HCT116 (cell line): ENCODE measurements at regions not wholly inside any gene's neighbourhood (a gene's known extent, or its start where the extent isn't known, plus 50 kb on each side); places are given as distances from the start of the nearest gene placed in this dataset.

Source experiments
- ATAC-seq: fragments of 200-7000 bp; cut with Tn5 transposase; 2 replicates; pipeline ENCODE4 v1.9.1; 2020; ENCODE audit warnings: mild to moderate bottlenecking, moderate library complexity
- BruUV-seq: library from RNA; stranded (reverse); fragments of 400-500 nt; replicated peaks from 2 replicates; lab custom pipeline; 2021; lab: Mats Ljungman, UMichigan
- CTCF ChIA-PET: fragments of 300-600 bp; sonication (Branson Sonifier 250); formaldehyde crosslinking; loops from one replicate; lab custom pipeline; 2021; ENCODE audit warnings: antibody characterized with exemption; lab: Charles Lee
- POLR2A ChIA-PET: fragments of 300-600, 350-600 bp; sonication (Branson Sonifier 250); formaldehyde crosslinking; loops from one replicate; lab custom pipeline; 2021; ENCODE audit warnings: antibody characterized with exemption; lab: Charles Lee
- RAD21 ChIA-PET, 2 experiments: fragments of 300-600 bp; sonication (Branson Sonifier 250); formaldehyde crosslinking; loops; one replicate each; lab custom pipeline; 2023; ENCODE audit warnings: low total read pairs in 2 of 2; ENCODE audit not compliant: uncharacterized antibody in 2 of 2, unreplicated experiment in 2 of 2, low non-redundant PET in 1 of 2; lab: Charles Lee
- DNase-seq: peaks from one replicate; pipeline ENCODE4 v3.0.0-alpha.2; 2010; ENCODE audit warnings: low read depth, low spot score
- H2AFZ ChIP-seq: fragments of 200-600 bp; shearing (Covaris generic), sonication (generic); 2 replicates; pipeline ENCODE4 v1.6.1; 2017; ENCODE audit warnings: low read depth, mixed run types, mixed read lengths, antibody characterized with exemption, low read length; ENCODE audit not compliant: poor library complexity, severe bottlenecking
- H3K27ac ChIP-seq: 2 replicates; pipeline ENCODE4 v1.5.1; 2012; ENCODE audit warnings: low read depth, low read length
- H3K27me3 ChIP-seq: fragments of 200-600 bp; sonication (generic); 2 replicates; pipeline ENCODE4 v1.6.1; 2016; ENCODE audit warnings: mixed run types, low read length, mixed read lengths; ENCODE audit not compliant: insufficient read depth
- H3K36me3 ChIP-seq, 2 experiments: fragments of 200-500 bp in 1 of 2; fragments of 200-600 bp in 1 of 2; sonication (Bioruptor generic) in 1 of 2; sonication (generic) in 1 of 2; 2 replicates each; pipeline versions ENCODE4 v1.5.1 to v1.6.1; 2014 to 2016; ENCODE audit warnings: low read length in 2 of 2, inconsistent platforms in 1 of 2, mixed read lengths in 1 of 2, mixed run types in 1 of 2; ENCODE audit not compliant: insufficient read depth in 2 of 2, control insufficient read depth in 1 of 2
- H3K4me1 ChIP-seq, 2 experiments: fragments of 200-600 bp in 1 of 2; sonication (generic) in 1 of 2; 2 replicates each; pipeline versions ENCODE4 v1.5.1 to v1.6.1; 2012 to 2017; ENCODE audit warnings: low read length in 2 of 2, inconsistent platforms in 1 of 2, mild to moderate bottlenecking in 1 of 2, mixed read lengths in 1 of 2, mixed run types in 1 of 2, moderate library complexity in 1 of 2; ENCODE audit not compliant: insufficient read depth in 2 of 2, control insufficient read depth in 1 of 2
- H3K4me2 ChIP-seq: fragments of 200-600 bp; sonication (generic); 2 replicates; pipeline ENCODE4 v1.6.1; 2017; ENCODE audit warnings: mixed run types, low read length, mixed read lengths
- H3K4me3 ChIP-seq, 2 experiments: fragments of 200-600 bp in 1 of 2; sonication (generic) in 1 of 2; replicated peaks in 1 of 2; 2 replicates each; pipeline ENCODE4 v1.5.1; 2011 to 2016; ENCODE audit warnings: low read length in 2 of 2, control low read depth in 1 of 2, low read depth in 1 of 2, mild to moderate bottlenecking in 1 of 2, mixed read lengths in 1 of 2, mixed run types in 1 of 2
- H3K79me2 ChIP-seq: fragments of 200-600 bp; sonication (generic); 2 replicates; pipeline ENCODE4 v1.6.1; 2017; ENCODE audit warnings: mild to moderate bottlenecking, mixed run types, low read length, moderate library complexity, mixed read lengths; ENCODE audit not compliant: insufficient read depth
- H3K9ac ChIP-seq: fragments of 200-600 bp; sonication (generic); 2 replicates; pipeline ENCODE4 v1.6.1; 2016; ENCODE audit warnings: low read length, mixed read lengths
- H3K9me2 ChIP-seq: fragments of 200-600 bp; sonication (generic), shearing (Covaris generic); 2 replicates; pipeline ENCODE4 v1.6.1; 2017; ENCODE audit warnings: mixed run types, mild to moderate bottlenecking, moderate library complexity; ENCODE audit not compliant: insufficient read depth
- H3K9me3 ChIP-seq, 2 experiments: fragments of 200-500 bp in 1 of 2; fragments of 200-600 bp in 1 of 2; sonication (Bioruptor generic) in 1 of 2; sonication (generic) in 1 of 2; 2 replicates each; pipeline ENCODE4 v1.6.1; 2014 to 2017; ENCODE audit warnings: low read length in 2 of 2, mixed read lengths in 2 of 2, inconsistent platforms in 1 of 2, low read depth in 1 of 2, mild to moderate bottlenecking in 1 of 2, mixed run types in 1 of 2, moderate library complexity in 1 of 2; ENCODE audit not compliant: control insufficient read depth in 1 of 2, insufficient read depth in 1 of 2
- H4K20me1 ChIP-seq: fragments of 200-600 bp; sonication (generic), shearing (Covaris generic); 2 replicates; pipeline ENCODE4 v1.6.1; 2017; ENCODE audit warnings: mixed run types, mild to moderate bottlenecking, moderate library complexity; ENCODE audit not compliant: insufficient read depth
- ATF3 ChIP-seq: IDR thresholded peaks from 2 replicates; pipeline ENCODE4 v1.6.1; 2012
- CBX3 ChIP-seq: IDR thresholded peaks from 2 replicates; pipeline ENCODE4 v1.6.1; 2012; ENCODE audit warnings: low read depth
- CEBPB ChIP-seq: IDR thresholded peaks from 2 replicates; pipeline ENCODE4 v1.6.1; 2012; ENCODE audit warnings: low read depth
- EGR1 ChIP-seq: IDR thresholded peaks from 2 replicates; pipeline ENCODE4 v1.6.1; 2012; ENCODE audit warnings: low read depth
- EZH2phosphoT487 ChIP-seq: fragments of 200-600 bp; IDR thresholded peaks from 2 replicates; pipeline ENCODE4 v1.6.1; 2018; ENCODE audit warnings: antibody characterized with exemption, borderline replicate concordance
- POLR2A ChIP-seq: IDR thresholded peaks from 2 replicates; pipeline ENCODE4 v1.7.0; 2011; ENCODE audit warnings: borderline replicate concordance; ENCODE audit not compliant: insufficient read depth, insufficient read length; ENCODE audit errors: extremely low read depth
- POLR2AphosphoS5 ChIP-seq: IDR thresholded peaks from 2 replicates; pipeline ENCODE4 v1.6.1; 2011; ENCODE audit warnings: mild to moderate bottlenecking, low read depth, low read length, moderate library complexity
- SIN3A ChIP-seq: IDR thresholded peaks from 2 replicates; pipeline ENCODE4 v1.6.1; 2012; ENCODE audit warnings: low read depth
- TCF7L2 ChIP-seq: IDR thresholded peaks from 2 replicates; pipeline ENCODE4 v1.7.0; 2011; ENCODE audit warnings: borderline replicate concordance, inconsistent platforms; ENCODE audit not compliant: insufficient read depth, insufficient read length; ENCODE audit errors: extremely low read depth
- YY1 ChIP-seq: IDR thresholded peaks from 2 replicates; pipeline ENCODE4 v1.6.1; 2011; ENCODE audit warnings: low read length, low read depth, moderate library complexity, mild to moderate bottlenecking; ENCODE audit not compliant: insufficient replicate concordance; ENCODE audit errors: extremely low read depth
- ZNF274 ChIP-seq: fragments of 200-500 bp; sonication (Bioruptor generic); IDR thresholded peaks from 2 replicates; pipeline ENCODE4 v1.6.1; 2014; ENCODE audit warnings: mild to moderate bottlenecking, low read depth, low read length, inconsistent platforms
- intact Hi-C: fragments of 100-400 bp; cut with micrococcal nuclease; formaldehyde crosslinking; loops from 2 replicates; pipeline ENCODE4 v1.10.0; 2022
- TF ChIP-seq, protein P1 (sequence below): IDR thresholded peaks from 2 replicates; pipeline ENCODE4 v1.6.1; 2012; ENCODE audit warnings: low read depth
- TF ChIP-seq, protein P2 (sequence below): IDR thresholded peaks from 2 replicates; pipeline ENCODE4 v1.6.1; 2011; ENCODE audit warnings: mild to moderate bottlenecking, low read length, moderate library complexity; ENCODE audit not compliant: insufficient replicate concordance; ENCODE audit errors: extremely low read depth

- no peaks in the 10 kb centered on the region for H4K20me1 ChIP-seq
- H2AFZ ChIP-seq, result no peak overlapping the region
- H3K4me1 ChIP-seq, result no peaks in the 10 kb centered on the region
- RAD21 ChIA-PET, result no interaction called here
- DNase-seq, result no peak
- H3K9me2 ChIP-seq, result no peaks in the 10 kb centered on the region
- no peaks in the 10 kb centered on the region for H3K79me2 ChIP-seq
- no peak overlapping the region for H3K9ac ChIP-seq
- H3K27ac ChIP-seq, result no peak overlapping the region
- peaks cover 4 to 23% of the 10 kb centered on the region in 2 experiments; a peak in 3 of 4 replicates for H3K9me3 ChIP-seq
- no peaks in the 10 kb centered on the region for H3K36me3 ChIP-seq
- no peak for ATAC-seq
- POLR2A ChIA-PET, result no interaction called here
- CTCF ChIA-PET, result no interaction called here
- no peak overlapping the region for H3K4me2 ChIP-seq
- no peak overlapping the region for H3K4me3 ChIP-seq
- BruUV-seq, result no TSS peak
- TF ChIP-seq SIN3A (no peak), EZH2phosphoT487 (no peak), YY1 (no peak), ATF3 (no peak), ZNF274 (no peak), CBX3 (no peak), POLR2AphosphoS5 (no peak)
- TF ChIP-seq, all 23 proteins: peak for 0
- H3K27me3 ChIP-seq, result no peaks in the 10 kb centered on the region
- intact Hi-C loops, result no loop called here
These were observed 439.3 kb upstream of the ARPP21 start for GRCh38 chr3:35200056-35200455.

- ATAC-seq (no peak), DNase-seq (no peak)
- ChIA-PET CTCF (no interaction called here), RAD21 (no interaction called here), POLR2A (no interaction called here)
- Histone ChIP-seq H3K27ac (no peak overlapping the region), H4K20me1 (no peaks in the 10 kb centered on the region), H3K36me3 (no peaks in the 10 kb centered on the region), H3K4me2 (no peak overlapping the region), H3K9me3 (peaks cover 4 to 23% of the 10 kb centered on the region in 2 experiments; a peak in 3 of 4 replicates), H3K4me3 (no peak overlapping the region), H3K9me2 (no peaks in the 10 kb centered on the region), H3K9ac (no peak overlapping the region), H3K4me1 (no peaks in the 10 kb centered on the region), H2AFZ (no peak overlapping the region), H3K79me2 (no peaks in the 10 kb centered on the region), H3K27me3 (no peaks in the 10 kb centered on the region)
- no TSS peak for BruUV-seq
- intact Hi-C loops, result no loop called here
- TF ChIP-seq, protein P1, sequence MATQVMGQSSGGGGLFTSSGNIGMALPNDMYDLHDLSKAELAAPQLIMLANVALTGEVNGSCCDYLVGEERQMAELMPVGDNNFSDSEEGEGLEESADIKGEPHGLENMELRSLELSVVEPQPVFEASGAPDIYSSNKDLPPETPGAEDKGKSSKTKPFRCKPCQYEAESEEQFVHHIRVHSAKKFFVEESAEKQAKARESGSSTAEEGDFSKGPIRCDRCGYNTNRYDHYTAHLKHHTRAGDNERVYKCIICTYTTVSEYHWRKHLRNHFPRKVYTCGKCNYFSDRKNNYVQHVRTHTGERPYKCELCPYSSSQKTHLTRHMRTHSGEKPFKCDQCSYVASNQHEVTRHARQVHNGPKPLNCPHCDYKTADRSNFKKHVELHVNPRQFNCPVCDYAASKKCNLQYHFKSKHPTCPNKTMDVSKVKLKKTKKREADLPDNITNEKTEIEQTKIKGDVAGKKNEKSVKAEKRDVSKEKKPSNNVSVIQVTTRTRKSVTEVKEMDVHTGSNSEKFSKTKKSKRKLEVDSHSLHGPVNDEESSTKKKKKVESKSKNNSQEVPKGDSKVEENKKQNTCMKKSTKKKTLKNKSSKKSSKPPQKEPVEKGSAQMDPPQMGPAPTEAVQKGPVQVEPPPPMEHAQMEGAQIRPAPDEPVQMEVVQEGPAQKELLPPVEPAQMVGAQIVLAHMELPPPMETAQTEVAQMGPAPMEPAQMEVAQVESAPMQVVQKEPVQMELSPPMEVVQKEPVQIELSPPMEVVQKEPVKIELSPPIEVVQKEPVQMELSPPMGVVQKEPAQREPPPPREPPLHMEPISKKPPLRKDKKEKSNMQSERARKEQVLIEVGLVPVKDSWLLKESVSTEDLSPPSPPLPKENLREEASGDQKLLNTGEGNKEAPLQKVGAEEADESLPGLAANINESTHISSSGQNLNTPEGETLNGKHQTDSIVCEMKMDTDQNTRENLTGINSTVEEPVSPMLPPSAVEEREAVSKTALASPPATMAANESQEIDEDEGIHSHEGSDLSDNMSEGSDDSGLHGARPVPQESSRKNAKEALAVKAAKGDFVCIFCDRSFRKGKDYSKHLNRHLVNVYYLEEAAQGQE, result no peak
- TF ChIP-seq EGR1 (no peak), CEBPB (no peak), TCF7L2 (no peak), POLR2A (no peak)
- TF ChIP-seq, protein P2, sequence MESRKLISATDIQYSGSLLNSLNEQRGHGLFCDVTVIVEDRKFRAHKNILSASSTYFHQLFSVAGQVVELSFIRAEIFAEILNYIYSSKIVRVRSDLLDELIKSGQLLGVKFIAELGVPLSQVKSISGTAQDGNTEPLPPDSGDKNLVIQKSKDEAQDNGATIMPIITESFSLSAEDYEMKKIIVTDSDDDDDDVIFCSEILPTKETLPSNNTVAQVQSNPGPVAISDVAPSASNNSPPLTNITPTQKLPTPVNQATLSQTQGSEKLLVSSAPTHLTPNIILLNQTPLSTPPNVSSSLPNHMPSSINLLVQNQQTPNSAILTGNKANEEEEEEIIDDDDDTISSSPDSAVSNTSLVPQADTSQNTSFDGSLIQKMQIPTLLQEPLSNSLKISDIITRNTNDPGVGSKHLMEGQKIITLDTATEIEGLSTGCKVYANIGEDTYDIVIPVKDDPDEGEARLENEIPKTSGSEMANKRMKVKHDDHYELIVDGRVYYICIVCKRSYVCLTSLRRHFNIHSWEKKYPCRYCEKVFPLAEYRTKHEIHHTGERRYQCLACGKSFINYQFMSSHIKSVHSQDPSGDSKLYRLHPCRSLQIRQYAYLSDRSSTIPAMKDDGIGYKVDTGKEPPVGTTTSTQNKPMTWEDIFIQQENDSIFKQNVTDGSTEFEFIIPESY, result no peak
These were observed 438.1 kb upstream of the ARPP21 start for GRCh38 chr3:35201211-35201610.
